CMK (cell line): ENCODE measurements at regions not wholly inside any gene's neighbourhood (a gene's known extent, or its start where the extent isn't known, plus 50 kb on each side); places are given as distances from the start of the nearest gene placed in this dataset.

Source experiments
- DNase-seq: peaks from one replicate; pipeline ENCODE4 v3.0.0-alpha.2; 2010; ENCODE audit warnings: low read depth

DNA sequence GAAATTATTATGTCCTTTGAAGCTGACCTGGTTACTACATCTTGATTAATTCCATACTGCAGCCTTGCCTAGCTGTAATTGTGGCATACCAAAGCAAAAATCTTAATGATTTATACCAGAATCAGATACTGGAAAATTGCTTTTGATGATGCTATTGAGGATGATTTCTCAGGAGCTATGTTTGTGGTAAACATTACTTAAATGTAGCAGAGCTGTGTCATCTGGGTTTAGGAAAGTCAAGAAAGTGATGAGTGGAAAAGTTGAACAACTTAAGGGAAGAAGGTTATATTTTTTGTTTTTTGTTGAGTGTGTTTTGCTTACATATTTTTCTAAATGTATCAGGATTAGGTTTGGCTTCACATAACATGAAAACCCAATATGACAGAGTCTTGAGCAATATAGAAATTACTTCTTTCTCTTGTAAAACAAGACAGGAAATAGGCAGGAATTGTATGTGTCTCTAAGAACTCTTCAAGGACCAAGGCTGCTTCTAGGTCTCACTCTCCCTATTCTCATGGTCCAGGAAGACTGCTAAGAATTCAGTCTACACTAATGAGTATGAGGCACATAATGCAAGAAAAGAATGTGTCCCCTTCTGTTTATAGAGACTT lies 87.6 kb upstream of the MTPN start:
- no peak for DNase-seq

- DNase-seq, result no peak
These were observed 86.9 kb upstream of the MTPN start for GRCh38 chr7:136064081-136064480.

GRCh38 chr7:136063326-136063666 lies 86.1 kb upstream of the MTPN start:
- no peak for DNase-seq

- DNase-seq, result no peak
These were observed 85.6 kb upstream of the MTPN start for GRCh38 chr7:136062625-136063325.

- DNase-seq, result no peak
These were observed 84.3 kb upstream of the MTPN start for GRCh38 chr7:136061433-136061832.

- DNase-seq, result no peak
These were observed 81.4 kb upstream of the MTPN start for GRCh38 chr7:136058546-136058945.

GRCh38 chr7:136057509-136057908 lies 80.3 kb upstream of the MTPN start:
- DNase-seq, result no peak

- DNase-seq, result no peak
These were observed 79.6 kb upstream of the MTPN start for GRCh38 chr7:136056651-136057231.

DNA sequence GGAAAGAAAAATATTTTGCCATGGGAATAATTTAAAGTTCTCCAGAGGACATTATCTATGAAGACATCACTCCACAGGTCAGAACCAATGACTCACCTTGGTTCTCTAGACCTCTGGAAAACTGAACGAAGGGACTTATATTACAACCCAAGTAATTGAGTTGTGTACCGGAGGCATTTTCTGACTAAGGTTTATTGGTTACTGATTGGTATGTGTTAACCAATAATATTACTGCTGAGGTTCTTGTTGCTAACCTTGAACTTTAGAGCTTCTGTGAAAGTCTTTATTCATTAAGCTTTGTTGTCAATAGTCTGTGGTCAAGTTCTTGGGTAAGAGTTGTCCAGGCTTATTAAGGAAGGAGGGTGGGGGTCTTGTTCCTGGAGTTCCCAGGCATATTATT lies 78.1 kb upstream of the MTPN start:
- no peak for DNase-seq

DNA sequence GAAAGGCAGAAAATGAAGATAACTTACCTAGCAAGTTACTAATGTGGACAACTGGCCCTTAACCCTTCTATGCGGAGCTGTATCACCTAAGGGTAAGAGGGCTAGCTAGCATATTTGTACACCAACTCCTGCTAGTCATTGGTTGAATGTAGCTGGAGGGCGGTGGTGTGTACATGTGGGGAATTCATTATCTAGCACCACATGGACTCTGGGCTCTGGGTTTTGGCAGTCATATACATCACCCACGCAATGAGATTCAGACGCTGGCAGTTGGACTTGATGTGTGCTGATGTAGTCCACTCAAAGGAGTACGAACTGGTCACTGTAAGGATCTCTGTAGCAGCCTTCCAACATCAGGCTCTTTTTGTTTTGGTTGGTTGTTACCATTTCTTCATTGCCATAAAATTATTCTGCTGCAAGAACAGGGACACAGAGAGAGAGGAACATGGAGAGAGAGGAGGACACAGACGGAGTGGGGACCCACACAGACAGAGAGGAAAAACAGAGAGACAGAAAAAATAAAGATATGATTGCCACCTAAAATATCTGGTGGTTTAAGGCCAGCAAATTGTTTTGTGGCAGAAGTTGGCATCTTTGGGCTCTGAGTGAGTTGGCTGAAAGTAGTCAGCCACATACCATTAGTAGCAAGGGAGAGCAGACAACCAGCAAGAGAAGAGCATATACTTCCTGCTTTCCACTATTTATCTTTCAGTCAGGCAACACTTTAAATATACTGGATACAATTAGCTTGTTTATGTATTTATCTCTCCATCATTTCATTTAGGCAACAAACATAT lies 76.7 kb upstream of the MTPN start:
- no peak for DNase-seq

- no peak for DNase-seq
These were observed 74.2 kb upstream of the MTPN start for GRCh38 chr7:136051203-136051928.

DNA sequence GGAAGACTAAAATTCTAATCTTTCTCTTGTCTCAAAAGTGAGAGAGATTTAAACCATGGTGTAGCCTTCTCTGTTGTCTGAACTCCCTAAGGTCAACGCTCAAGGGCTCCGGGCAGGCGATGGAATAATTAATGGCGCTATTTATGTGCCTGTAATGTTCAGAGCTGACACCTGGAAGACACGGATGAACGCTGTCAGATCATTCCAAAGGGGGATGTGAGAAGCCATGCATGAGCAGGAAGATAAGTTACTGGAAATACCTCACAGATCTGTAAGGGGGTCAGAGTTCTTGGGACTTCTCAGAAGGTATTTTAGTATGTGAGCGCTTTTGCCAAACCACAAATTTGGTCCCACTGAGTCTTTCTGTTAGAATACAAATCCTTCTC lies 73.3 kb upstream of the MTPN start:
- DNase-seq, result no peak

DNA sequence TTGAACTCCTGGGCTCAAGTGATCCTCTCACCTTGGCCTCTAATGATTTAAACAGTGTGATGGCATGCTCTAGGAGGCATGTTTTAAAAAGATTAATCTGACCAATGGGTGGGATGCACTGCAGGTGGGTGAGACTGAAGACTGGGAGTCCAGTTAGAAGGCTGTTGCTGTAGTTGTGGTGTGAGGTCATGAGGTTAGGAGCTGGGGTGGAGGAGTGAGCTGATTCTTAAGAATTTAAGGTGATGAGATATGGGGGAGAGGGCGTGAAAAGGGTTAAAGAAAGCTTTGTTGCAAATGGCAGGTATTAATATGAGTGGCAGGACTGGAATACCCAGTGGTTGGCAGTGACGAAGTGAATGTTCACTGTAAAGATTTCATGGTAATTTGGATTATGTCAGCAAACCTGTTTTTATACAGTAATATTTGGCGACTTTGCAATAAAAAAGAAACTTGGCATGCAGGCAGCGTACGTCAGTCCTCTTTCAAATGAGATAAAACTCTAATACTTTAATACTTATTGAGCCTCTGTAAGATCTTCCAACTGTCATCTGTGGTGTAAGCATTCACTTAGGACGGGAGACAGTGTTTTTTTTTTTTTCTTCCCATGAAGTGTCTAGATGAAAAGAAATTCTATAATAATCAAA lies 72.8 kb upstream of the MTPN start:
- DNase-seq, result no peak

DNA sequence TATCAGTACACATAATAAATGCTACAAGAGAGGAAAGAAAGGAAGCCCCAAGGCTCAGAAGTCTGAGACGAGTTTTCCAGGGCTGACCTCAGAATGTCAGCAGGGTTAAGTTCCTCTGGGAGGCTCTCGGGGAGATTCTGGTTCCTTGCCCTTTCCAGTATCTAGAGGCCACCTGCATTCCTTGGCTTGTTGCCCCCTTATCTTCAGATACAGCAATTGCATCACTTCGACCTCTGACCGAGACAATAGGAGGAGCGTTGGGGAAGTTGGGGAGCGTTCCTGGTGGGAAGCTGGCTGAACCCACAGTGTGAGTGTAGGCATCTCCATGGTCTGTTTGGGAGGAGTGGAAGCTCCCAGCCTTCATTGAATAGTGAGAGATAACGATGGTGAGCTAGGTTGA lies 72.0 kb upstream of the MTPN start:
- peak; percentile 8 for DNase-seq

DNA sequence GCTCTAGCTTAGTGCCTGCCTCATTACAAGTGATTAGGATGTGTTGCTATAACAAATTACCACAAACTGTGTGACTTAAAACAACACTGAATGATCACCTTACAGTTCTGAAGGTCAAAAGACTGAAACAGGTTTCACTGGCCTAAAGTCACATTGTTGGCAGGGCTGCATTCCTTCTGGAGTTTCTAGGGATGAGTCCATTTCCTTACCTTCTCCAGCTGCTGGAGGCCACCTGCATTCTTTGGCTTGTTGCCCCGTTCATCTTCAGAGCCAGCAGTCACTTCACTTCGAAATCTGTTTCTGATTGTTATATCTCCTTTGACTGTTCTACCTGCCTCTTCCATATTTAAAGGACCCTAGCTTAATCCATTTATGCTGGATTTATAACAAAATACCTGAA lies 69.4 kb upstream of the MTPN start:
- no peak for DNase-seq

DNA sequence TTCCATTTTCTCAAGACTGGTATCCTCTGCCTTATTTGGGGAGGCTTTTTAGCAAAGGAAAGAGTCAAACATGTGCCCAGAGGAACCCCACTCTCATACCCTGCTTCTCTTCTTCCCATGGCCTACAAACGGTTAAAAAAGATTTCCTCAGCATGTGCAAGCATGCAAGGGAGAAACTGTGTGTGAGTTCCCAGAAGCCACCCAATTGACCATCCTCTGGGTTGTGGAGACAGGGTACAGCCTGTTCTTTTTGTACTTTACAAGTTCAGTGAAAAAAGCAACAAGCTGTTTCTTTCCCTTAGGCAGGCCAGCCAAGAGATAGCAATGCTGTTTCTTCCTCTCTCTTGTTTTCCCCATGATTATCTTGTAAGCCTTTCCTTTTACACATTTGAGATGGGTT lies 68.8 kb upstream of the MTPN start:
- no peak for DNase-seq

GRCh38 chr7:136045181-136045580 lies 68.0 kb upstream of the MTPN start:
- no peak for DNase-seq

DNA sequence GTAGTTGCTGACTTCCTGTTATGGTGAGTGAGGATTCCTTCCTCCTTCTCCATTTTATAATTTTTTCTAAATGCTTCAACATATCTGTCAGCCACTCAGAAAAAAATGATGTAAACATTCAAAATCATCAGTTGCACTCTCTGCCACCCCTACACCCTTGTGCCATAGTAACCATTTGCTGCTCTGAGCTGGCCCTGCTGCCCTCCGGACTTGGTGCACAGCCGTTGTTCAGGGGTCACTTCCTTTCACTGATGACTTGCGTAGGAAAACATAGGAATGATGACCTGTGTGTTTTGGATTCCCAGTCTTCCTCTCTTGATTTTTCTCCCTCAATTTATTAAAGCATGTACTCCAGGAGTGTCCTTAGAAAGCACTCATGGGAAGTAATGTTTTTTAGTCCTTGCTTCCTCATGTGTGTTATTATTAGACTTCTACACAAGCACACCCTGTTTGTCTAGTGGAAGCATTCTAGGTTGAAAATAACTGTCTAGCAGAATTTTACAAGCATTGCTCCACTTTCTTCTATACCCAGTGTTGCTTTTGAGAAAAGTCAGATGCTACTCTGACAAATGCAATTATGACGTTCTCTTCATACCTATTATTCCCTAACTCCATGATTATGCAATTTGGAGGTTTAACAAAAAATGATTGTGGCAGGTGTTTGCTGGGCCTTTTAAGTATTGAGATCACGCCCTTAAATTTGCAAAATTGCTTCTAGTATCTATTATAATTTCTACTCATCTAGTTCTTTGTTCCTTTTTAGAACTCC lies 62.6 kb upstream of the MTPN start:
- DNase-seq, result no peak

- DNase-seq, result no peak
These were observed 59.2 kb upstream of the MTPN start for GRCh38 chr7:136036336-136036735.

GRCh38 chr7:136034132-136034531 lies 57.0 kb upstream of the MTPN start:
- no peak for DNase-seq

GRCh38 chr7:136033413-136034031 lies 56.4 kb upstream of the MTPN start:
- no peak for DNase-seq
